MM.1S (cell line): ENCODE measurements at regions not wholly inside any gene's neighbourhood (a gene's known extent, or its start where the extent isn't known, plus 50 kb on each side); places are given as distances from the start of the nearest gene placed in this dataset.
"Not testable (repeated sequence)": the region's sequence is repeated elsewhere in the genome, so short reads cannot be mapped to it uniquely, and the experiment has no call there.

ENCODE experiments used
- DNase-seq: peaks from one replicate; pipeline ENCODE4 v3.0.0-alpha.2; 2015
- H2AFZ ChIP-seq: fragments of 300-600 bp; sonication (generic); 2 replicates; pipeline ENCODE4 v1.6.0; 2016; ENCODE audit warnings: antibody characterized with exemption, low read length
- H3F3A ChIP-seq: fragments of 300-600 bp; sonication (generic); 2 replicates; pipeline ENCODE4 v1.6.1; 2016; ENCODE audit warnings: mild to moderate bottlenecking, antibody characterized with exemption, low read length, moderate library complexity, mixed read lengths; ENCODE audit not compliant: insufficient read depth
- H3K27ac ChIP-seq: fragments of 300-600 bp; sonication (generic); 2 replicates; pipeline ENCODE4 v1.5.1; 2016; ENCODE audit warnings: mild to moderate bottlenecking, low read length
- H3K27me3 ChIP-seq: fragments of 300-600 bp; sonication (generic); replicated peaks from 2 replicates; pipeline ENCODE4 v1.6.0; 2016; ENCODE audit warnings: low read length; ENCODE audit not compliant: insufficient read depth
- H3K36me3 ChIP-seq: fragments of 300-600 bp; sonication (generic); replicated peaks from 2 replicates; pipeline ENCODE4 v1.6.1; 2016; ENCODE audit warnings: mild to moderate bottlenecking, low read length, mixed read lengths; ENCODE audit not compliant: insufficient read depth
- H3K4me1 ChIP-seq: fragments of 300-600 bp; sonication (generic); 2 replicates; pipeline ENCODE4 v1.6.1; 2016; ENCODE audit warnings: low read length, mixed read lengths
- H3K4me2 ChIP-seq: fragments of 300-600 bp; sonication (generic); 2 replicates; pipeline ENCODE4 v1.6.0; 2016; ENCODE audit warnings: low read depth, low read length
- H3K4me3 ChIP-seq: fragments of 300-600 bp; sonication (generic); 2 replicates; pipeline ENCODE4 v1.5.1; 2016; ENCODE audit warnings: low read length, mixed read lengths
- H3K79me2 ChIP-seq: fragments of 300-600 bp; sonication (generic); 2 replicates; pipeline ENCODE4 v1.6.1; 2016; ENCODE audit warnings: mixed run types, low read length, mixed read lengths
- H3K9ac ChIP-seq: fragments of 300-600 bp; sonication (generic); 2 replicates; pipeline ENCODE4 v1.6.1; 2016; ENCODE audit warnings: low read length, mixed read lengths
- H3K9me2 ChIP-seq: fragments of 300-600 bp; sonication (generic); replicated peaks from 2 replicates; pipeline ENCODE4 v1.6.1; 2016; ENCODE audit warnings: mild to moderate bottlenecking, low read length, mixed read lengths; ENCODE audit not compliant: insufficient read depth
- H3K9me3 ChIP-seq: fragments of 300-600 bp; sonication (generic); replicated peaks from 2 replicates; pipeline ENCODE4 v1.6.1; 2016; ENCODE audit warnings: mild to moderate bottlenecking, low read length, mixed read lengths; ENCODE audit not compliant: insufficient read depth
- H4K20me1 ChIP-seq: fragments of 300-600 bp; sonication (generic); 2 replicates; pipeline ENCODE4 v1.6.1; 2016; ENCODE audit warnings: mild to moderate bottlenecking, low read length, moderate library complexity, mixed read lengths; ENCODE audit not compliant: insufficient read depth
- CTCF ChIP-seq: fragments of 300-600 bp; sonication (generic); IDR thresholded peaks from 2 replicates; pipeline ENCODE4 v1.5.1; 2016; ENCODE audit warnings: antibody characterized with exemption, low read length, mixed read lengths
- EZH2 ChIP-seq: fragments of 300-600 bp; sonication (generic); optimal IDR thresholded peaks from 2 replicates; pipeline ENCODE3; 2017; ENCODE audit warnings: low read depth, mild to moderate bottlenecking, antibody characterized with exemption, low read length, mixed read lengths
- EZH2phosphoT487 ChIP-seq: fragments of 300-600 bp; sonication (generic); IDR thresholded peaks from 2 replicates; pipeline ENCODE4 v1.6.1; 2018; ENCODE audit warnings: antibody characterized with exemption, low read length

GRCh38 chr14:83975435-83975834, 1554.5 kb upstream of the FLRT2 start:
- Histone ChIP-seq H3K9ac (no peak overlapping the region), H3K9me3 (no peaks in the 10 kb centered on the region)
- TF ChIP-seq EZH2 (no peak), EZH2phosphoT487 (no peak)

GRCh38 chr14:83975841-83976770, 1553.8 kb upstream of the FLRT2 start:
- H4K20me1 ChIP-seq = no peaks in the 10 kb centered on the region
- H3K9me3 ChIP-seq = no peaks in the 10 kb centered on the region
- H3K27me3 ChIP-seq = no peaks in the 10 kb centered on the region
- no peaks in the 10 kb centered on the region for H3K79me2 ChIP-seq
- DNase-seq = no peak
- H3K4me3 ChIP-seq = no peak overlapping the region
- H3K4me2 ChIP-seq = no peak overlapping the region
- H3K4me1 ChIP-seq = no peaks in the 10 kb centered on the region
- TF ChIP-seq EZH2 (no peak), EZH2phosphoT487 (no peak), CTCF (no peak)
- H3K36me3 ChIP-seq = no peaks in the 10 kb centered on the region
- H2AFZ ChIP-seq = no peak overlapping the region
- no peak overlapping the region for H3K9ac ChIP-seq
- no peak overlapping the region for H3K27ac ChIP-seq
- no peaks in the 10 kb centered on the region for H3F3A ChIP-seq
- H3K9me2 ChIP-seq = no peaks in the 10 kb centered on the region

More at GRCh38 chr14:83975435-83975834, 1554.5 kb upstream of the FLRT2 start:
- H3K27ac ChIP-seq = no peak overlapping the region
- no peaks in the 10 kb centered on the region for H4K20me1 ChIP-seq
- H3K4me2 ChIP-seq = no peak overlapping the region
- H2AFZ ChIP-seq = no peak overlapping the region
- no peak overlapping the region for H3K4me3 ChIP-seq
- H3K4me1 ChIP-seq = no peaks in the 10 kb centered on the region
- H3F3A ChIP-seq = no peaks in the 10 kb centered on the region
- no peaks in the 10 kb centered on the region for H3K79me2 ChIP-seq
- no peaks in the 10 kb centered on the region for H3K27me3 ChIP-seq
- no peaks in the 10 kb centered on the region for H3K36me3 ChIP-seq
- H3K9me2 ChIP-seq = no peaks in the 10 kb centered on the region
- no peak for DNase-seq

- H3K9me2 ChIP-seq = no peaks in the 10 kb centered on the region
- TF ChIP-seq CTCF (no peak), EZH2phosphoT487 (no peak), EZH2 (no peak)
- no peaks in the 10 kb centered on the region for H4K20me1 ChIP-seq
- no peaks in the 10 kb centered on the region for H3K79me2 ChIP-seq
- no peaks in the 10 kb centered on the region for H3K36me3 ChIP-seq
- no peaks in the 10 kb centered on the region for H3F3A ChIP-seq
- no peak overlapping the region for H3K4me3 ChIP-seq
- no peak overlapping the region for H3K9ac ChIP-seq
- no peak overlapping the region for H3K4me2 ChIP-seq
- H2AFZ ChIP-seq = no peak overlapping the region
- no peaks in the 10 kb centered on the region for H3K4me1 ChIP-seq
- DNase-seq = no peak
- no peaks in the 10 kb centered on the region for H3K27me3 ChIP-seq
- H3K27ac ChIP-seq = no peak overlapping the region
- H3K9me3 ChIP-seq = no peaks in the 10 kb centered on the region
These were observed 1552.4 kb upstream of the FLRT2 start for GRCh38 chr14:83977583-83977982.

GRCh38 chr14:83981676-83982258, 1548.2 kb upstream of the FLRT2 start:
- H3K4me2 ChIP-seq, H3K9me2 ChIP-seq, H3K27me3 ChIP-seq, H2AFZ ChIP-seq, DNase-seq, H3K9me3 ChIP-seq, H3K27ac ChIP-seq, H4K20me1 ChIP-seq, H3F3A ChIP-seq, H3K4me3 ChIP-seq, H3K9ac ChIP-seq, H3K79me2 ChIP-seq, H3K4me1 ChIP-seq, H3K36me3 ChIP-seq: not testable (repeated sequence)
